HG02571 (cell line): ENCODE measurements at regions not wholly inside any gene's neighbourhood (a gene's known extent, or its start where the extent isn't known, plus 50 kb on each side); places are given as distances from the start of the nearest gene placed in this dataset.

ENCODE experiments used
- ATAC-seq: cut with Tn5 transposase; IDR thresholded peaks from one replicate; pipeline ENCODE4 v1.9.1; 2021; ENCODE audit warnings: mild to moderate bottlenecking, moderate library complexity; ENCODE audit not compliant: unreplicated experiment

DNA sequence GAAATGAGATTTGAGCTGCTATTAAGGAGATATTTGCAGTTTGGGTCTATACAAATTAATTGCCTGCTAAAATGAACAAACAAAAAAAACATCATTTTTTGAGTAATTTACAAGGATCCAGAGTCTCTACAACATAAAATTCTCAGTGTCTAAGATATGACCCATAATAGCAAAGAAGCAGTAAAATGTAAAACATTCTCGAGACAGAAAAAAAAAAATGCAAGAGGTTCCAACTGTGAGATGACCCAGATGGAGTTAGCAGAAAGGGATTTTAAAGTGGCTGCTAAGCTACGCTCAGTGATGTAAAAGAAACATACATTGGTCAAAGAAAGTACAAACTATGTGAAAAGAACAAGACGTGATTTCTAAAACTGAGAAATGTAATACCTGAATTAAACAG, 471.0 kb downstream of the SH2D4B start:
- no peak for ATAC-seq

DNA sequence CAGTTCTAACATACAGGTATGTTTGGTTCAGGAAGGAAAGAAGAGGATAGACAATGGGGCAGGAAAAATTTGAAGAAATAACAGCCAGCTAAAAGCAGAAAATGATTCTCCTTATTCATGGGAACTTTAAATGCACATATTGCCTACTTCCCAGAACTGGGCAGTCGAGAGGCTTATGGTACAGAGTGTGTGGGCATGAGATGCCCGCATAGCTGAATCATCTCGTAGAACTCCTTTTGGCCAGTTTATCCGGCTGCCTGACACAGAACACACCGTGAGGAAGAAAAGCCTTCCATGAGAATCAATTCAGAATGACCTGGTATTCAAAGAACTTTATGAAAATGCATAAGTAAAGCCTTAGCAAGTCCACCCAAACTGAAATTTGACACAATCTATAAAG, 471.6 kb downstream of the SH2D4B start:
- no peak for ATAC-seq

DNA sequence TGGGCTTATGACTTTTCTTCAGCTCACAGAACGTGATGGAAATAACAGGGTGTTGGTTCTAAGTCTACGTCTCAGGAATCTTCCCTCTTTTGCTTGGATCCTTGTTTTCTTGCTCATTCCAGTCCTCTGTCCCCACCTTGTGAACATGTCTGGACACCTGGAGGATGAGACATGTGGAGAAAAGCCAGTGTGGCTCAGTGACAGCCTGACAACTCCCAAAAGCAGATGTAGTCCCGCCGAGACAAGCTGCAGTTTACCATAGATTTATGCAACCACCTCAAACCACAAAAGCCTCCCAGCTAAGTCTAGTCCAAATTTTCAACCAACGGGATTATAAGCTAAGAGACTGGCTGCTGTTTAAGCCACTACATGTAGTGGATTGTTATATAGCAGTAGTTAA, 476.1 kb downstream of the SH2D4B start:
- ATAC-seq, result no peak

DNA sequence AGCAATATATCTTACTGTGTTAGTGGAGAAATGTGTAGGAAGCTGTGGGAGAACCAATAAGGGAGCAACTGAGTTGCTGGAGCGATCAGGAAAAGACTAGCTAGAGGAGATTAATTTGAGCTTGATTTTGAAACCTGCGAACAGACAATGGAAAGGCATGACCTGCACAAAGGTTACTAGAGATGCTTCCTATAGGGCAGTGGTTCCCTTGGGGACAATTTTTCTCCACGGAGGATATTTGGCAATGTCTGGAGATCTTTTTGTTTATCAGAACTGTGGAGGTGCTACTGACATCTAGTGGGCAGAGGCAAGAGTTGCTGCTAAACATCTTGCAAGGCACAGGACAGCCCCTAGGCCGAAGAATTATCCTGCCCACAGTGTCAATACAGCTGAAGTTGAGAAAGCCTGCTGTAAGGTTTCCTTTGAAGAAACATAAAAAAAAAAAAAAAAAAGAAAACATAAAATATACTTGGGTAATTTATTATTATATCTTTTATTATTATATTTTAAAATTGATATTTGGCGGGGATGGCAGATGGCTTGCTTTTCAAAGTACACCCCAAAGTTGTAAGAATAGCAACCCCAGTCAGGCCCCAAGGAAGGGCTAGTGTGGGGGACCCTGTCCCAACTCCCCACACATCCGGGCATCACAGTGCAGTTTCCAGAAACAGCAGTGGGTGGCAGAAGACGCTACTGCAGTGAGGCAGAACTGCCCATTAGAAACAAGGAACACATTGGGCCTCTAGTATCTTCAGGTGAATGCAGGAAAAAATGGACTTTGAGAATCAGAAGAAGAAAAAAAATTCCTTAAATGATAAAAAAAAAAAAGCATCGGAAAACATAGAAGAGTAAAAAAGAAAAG, 481.6 kb downstream of the SH2D4B start:
- ATAC-seq, result peak; percentile 75

DNA sequence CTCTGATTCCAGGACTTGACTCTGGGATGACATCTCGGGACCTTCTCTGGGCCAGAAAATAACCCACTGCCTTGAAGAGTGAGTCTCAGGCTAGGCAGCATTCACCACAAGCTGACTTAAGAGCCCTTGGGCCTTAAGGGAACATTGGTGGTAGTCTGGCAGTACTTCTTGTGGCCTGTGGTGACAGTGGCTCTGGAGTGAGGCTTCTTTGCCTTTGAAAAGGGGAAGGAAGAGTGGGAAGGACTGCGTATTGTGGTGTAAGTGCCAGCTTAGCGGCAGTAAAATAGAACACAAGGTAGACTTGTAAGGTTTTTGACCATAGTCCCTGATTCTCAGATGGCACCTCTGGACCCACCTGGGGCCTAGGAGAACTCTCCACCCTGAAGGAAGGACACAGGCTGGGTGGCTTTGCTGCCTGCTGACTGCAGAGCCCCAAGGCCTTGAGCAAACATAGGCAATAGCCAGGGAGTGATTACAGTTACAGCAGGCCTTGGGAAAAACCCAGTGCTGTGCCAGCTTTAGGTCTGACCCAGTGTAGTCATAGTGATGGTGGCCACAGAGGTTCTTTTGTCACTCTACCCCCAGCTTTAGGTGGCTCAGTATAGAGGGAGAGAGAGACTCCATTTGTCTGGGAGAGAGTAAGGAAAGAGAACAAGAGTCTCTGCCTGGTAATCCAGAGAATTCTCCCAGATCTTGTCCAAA, 483.9 kb downstream of the SH2D4B start:
- ATAC-seq, result peak; percentile 48

DNA sequence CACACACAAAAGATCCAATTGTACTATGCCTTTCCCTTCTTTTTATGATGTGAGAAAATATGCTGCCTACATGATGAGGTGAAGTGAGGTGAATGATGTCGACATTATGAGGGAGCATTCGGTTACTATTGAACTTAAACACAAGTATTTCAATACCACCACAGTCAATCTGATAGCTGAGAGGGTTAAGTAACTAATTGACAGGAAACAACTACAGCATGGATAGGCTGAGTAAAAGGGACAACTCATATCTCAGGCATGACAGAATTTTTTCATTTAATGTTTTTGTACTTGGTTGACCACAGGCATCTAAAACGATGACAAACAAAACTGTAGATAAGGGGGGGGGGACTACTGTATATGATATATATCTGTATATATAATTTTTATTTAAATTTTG, 488.9 kb downstream of the SH2D4B start:
- ATAC-seq, result no peak

DNA sequence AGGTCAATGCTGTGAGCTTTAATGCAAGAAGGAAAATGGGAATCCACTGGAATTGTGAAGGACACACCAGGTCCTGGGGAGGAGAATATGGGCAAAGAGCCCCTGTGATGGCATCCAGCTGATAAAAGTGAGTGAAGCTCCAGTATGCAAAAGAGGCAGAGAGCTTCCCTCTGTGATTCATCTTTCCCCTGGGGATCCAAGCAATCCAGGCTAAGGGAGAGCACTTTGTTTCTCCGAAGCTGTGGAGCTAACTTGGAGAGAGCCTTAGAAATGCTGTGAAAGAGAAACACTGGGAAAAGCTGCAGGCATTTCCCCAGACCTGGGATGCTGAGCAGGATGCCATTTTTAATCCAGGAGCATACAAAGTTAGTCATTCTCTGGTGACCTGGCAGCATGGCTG, 489.5 kb downstream of the SH2D4B start:
- ATAC-seq, result no peak

DNA sequence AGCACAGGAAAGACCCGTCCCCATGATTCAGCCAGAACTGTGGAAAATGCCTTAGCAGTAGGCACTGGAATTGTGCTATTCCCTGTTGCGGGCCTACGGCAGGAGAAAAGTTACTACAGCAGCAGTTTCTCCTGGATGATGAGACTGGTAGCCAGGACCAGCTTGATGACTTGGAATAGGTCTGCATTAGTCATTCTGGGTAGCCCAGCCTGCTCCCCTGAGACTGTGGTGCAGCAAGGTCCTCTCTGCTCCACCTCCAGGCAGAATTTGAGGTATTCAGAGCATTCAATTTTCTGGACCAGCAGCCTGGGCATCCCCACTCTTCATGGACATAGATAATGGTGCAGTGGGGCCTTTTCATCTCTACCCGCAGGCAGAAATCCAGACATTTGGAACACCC, 490.0 kb downstream of the SH2D4B start:
- ATAC-seq, result no peak

DNA sequence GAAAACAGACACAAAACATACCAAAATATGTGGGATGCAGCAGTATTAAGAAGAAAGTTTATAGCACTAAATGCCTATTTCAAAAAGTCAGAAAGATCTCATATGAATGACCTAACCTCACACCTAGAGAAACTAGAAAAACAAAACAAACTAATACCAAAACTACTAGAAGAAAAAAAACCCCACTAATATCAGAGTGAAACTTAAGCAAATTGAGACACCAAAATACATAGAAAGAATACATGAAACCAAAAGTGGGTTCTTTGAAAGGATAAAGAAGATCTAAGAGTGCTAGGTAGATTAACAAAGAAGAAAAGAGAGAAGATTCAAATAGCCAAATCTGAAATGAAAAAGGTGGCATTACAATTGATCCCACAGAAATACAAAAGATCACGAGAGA, 494.1 kb downstream of the SH2D4B start:
- peak; percentile 62 for ATAC-seq

DNA sequence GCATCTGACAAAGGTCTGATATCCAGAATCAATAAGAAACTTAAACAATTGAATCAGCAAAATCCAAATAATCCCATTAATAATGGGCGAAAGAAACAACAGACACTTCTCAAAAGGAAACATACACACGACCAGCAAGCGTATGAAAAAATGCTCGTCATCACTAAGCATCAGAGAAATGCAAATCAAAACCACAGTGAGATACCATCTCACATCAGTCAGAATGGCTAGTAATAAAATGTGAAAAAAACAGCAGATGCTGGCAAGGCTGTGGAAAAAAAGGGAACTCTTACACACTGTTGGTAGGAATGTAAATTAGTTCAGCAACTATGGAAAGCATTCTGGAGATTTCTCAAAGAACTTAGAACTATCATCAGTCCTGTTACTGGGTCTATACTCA, 496.7 kb downstream of the SH2D4B start:
- no peak for ATAC-seq

DNA sequence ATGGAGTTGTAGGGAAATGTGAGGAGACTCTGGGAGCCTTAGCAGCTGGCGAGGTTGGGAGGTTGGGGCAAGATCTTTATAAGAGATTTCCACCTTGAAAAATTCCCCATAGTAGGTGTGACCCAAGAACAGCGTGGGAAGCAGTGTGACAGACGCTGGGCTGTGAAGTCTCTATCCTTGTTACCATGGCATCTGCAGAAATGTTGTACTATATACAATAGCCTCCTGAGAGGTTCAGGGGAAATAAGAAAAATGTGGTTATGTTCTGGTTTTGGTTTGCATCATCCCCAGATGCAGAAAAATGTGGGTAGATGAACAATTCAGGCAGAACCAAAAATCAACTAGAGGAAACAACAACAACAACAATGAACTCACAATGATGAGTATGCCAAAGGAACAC, 498.6 kb downstream of the SH2D4B start:
- ATAC-seq, result peak; percentile 86

DNA sequence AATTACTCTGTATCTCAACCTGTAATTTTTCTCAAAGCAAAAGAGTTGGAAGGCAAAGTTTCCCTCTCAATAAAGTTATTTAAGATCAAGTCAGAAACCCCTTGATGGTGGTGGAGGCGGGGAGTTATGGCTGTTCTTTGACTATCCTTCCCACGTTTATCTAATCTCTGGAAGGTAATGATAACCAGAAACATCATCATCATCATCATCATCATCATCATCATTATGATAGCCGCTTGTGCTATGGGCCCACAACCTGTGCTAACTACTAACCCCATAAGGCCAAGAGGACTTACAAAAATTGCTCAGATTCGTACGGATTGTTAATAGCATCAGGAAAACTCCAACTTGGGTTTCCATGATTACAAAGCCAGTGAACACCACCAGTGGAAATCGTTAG, 502.3 kb downstream of the SH2D4B start:
- ATAC-seq, result no peak

DNA sequence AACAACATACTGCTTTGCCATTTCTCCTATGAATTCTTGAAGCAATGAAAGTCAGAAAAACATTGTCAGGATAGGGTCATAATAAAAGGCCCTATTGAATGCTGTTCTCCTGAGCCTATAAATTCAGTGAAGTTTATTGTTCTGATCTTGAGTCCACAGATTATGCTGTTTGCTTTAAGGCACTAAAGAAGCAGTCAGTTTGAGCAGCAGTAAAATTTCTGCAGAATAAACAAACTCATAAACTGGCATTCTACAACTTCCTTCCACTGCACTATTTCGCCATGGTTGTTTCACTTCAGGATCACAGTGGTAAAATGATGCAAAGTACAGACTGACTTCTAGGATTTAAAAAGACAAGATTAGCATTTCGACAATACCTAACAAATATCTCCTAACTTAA, 503.2 kb downstream of the SH2D4B start:
- ATAC-seq, result no peak

DNA sequence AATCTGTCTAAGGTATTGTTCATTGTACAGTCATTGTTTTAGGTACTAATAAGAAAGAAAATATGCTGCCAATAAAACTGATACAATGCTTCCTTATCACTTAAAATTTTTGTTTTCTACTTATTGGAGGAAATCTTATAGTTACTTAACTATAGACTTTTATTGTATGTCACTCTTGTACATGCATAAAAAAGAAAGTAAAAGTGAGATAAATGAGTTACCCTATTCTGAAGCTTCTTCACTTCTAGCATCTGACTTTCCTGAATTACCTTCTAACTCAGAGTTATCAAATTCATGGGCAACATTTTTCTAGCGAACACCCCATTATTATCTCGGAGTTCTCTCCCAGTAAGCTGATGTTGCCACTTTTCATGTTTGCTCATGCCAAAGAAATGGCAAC, 504.9 kb downstream of the SH2D4B start:
- no peak for ATAC-seq

DNA sequence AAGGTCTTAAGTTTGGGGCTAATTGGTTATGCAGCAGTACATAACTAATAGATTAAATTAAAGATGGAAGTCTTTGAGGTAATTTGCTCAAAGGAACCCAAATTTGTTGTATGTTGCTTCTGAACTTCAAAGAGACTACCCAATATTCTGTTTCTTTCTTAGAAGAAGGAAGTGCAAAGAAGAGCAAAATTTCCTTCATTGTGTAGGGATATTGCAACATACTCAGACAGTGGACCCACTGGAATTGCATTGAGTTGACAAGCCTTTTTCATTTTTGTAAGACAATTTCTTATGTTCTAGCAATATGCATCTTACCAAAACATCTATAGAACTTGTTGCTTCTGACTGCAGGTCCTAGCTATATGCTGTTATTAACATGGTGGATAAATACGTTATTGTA, 527.8 kb downstream of the SH2D4B start:
- no peak for ATAC-seq

DNA sequence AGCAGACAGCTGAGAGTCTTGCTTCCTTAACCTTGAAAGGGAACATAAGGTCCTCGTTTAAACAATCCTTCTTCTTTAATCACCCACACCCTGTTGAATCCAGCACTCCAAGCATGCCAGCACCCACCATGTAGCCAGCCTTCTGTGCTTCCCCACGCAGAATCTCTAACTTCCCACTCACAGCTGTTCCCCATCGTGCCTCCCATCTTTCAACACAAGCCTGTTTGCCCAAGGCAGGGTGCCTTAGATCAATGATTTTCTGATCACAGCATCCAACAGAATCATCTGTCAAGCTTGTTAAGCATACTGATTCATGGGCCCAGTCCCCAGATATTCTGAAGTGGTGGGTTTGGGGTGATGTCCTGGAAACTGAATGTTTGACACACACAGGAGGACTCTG, 530.8 kb downstream of the SH2D4B start:
- ATAC-seq, result no peak

DNA sequence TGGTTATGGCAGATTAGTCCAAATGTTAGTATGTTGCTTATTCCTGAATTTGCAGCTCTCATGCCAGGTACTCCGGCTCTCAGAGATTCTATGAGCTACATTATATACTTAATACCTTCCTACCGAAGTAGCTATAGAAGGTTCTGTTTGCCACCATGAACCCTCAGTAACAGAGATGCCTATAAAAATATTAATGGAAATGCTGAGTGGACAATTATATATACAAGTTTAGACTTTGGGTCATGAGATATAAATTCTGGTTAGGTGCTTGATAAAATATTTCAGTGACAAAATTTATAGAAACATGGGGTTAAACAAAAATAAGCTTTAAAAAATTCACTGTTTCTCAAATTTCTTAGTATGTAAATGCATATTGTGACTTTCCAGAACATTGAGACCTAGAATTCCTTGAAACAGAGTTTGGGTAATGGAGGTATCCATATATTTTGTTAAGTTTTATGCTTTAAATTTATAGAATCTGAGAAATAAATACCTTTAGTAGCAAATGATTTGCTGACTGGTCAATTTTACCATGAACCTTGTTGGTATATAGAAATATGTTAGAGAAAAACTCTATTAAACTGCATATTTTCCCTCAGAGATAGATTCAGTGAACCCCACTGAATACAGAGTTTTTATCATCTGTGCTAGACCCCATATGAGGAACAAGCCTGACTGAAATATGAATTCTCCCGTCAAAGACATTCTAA, 533.5 kb downstream of the SH2D4B start:
- no peak for ATAC-seq

DNA sequence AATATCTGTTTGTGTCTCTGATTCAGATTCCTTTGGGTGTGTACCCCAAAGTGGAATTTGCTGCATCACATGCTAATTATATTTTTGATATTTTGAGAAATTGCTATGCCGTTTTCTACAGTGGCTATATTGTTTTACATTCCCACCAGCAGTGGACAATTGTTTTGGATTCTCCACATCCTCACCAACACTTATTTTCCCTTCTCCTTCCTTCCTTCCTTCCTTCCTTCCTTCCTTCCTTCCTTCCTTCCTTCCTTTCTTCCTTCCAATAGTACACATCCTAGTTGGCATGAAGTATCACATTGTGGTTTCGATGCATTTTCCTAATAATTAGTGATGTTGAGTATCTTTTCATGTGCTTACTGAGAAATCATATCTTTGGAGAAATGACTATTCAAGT, 535.5 kb downstream of the SH2D4B start:
- ATAC-seq, result no peak

DNA sequence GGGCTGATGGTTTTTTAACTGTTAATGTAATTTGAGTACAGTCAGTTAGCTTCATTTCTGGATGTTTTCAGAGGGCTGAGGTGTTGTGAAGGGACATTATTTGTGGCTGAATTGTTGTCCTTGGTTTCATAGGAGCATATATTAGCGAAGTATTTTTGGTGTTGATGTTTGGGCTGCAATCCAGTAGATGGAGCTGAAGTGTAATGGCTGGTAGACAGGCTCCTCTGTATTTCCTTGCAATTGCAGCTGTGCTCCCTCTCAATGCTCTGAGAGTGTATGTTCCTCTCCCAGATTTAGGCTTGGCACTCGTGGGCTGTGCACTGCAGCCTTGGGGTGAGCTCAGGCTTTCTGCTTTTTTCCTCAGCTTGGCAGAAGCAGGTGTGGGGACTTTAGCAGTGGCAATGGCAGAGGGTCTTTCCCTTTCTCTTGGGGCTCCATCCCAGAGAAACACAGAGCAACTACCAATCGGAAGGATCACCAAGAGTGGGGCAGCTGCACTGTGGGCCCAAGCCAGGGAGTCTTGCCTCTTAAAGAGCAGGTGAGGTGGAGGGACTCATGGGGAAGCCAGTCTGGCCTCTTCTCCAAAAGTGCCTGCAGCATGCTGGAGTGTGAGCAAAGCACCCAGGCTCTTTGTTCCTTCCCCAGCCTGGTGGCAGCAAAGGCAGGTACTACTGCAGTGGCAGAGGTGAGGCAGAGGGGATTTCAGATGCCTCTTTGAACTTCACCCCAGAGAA, 544.4 kb downstream of the SH2D4B start:
- no peak for ATAC-seq

DNA sequence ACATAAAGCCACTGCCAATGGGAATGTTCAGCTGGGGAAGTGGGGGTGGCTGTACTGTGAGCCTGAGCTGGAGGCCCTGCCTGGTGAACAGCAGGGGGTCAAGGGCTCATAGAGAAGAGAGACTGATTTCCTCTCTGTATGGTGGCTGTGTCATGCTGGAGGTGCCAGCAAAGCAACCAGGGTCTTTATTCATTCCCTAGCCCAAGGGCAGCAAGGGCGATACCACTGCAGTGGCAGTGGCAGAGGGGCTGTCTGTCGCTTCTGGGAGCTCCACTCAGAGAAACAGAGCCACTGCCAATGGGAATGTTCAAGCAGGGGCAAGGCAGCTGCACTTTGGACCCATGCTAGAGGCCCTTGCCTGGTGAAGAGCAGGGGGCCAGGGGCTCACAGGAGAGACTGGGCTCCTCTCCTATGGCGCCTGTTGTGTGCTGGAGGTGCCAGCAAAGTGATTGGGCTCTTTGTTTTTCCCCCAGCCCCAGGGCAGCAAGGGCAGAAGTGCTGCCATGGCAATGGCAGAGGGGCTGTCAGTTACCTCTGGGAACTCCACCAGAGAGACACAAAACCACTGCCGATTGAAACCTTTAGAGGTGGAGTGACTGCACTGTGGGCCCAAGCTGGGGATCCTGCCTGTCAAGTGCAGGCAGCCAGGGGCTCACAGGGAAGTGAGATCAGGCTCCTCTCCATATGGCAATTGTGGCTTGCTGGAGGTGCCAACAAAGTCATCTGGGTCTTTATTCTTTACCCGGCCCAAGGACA, 545.1 kb downstream of the SH2D4B start:
- ATAC-seq, result no peak
